ENCODE measurements at regions not wholly inside any gene's neighbourhood (a gene's known extent, or its start where the extent isn't known, plus 50 kb on each side); places are given as distances from the start of the nearest gene placed in this dataset.

- Histone ChIP-seq H3K27ac (replicated peaks) (no peak overlapping the region), H3K4me3 (replicated peaks; ENCODE audit: insufficient read depth, low read length) (no peak overlapping the region), H3K27me3 (ENCODE audit: insufficient read depth, poor library complexity, severe bottlenecking) (peaks cover 2% of the 10 kb centered on the region)
- DNase-seq (ENCODE audit: low read depth in 1 of 2, low spot score in 1 of 2): no peak
- no peak for TF ChIP-seq GABPA (IDR thresholded peaks at IDR 0.05; ENCODE audit: low read depth)
- no peak for TF ChIP-seq SPI1 (IDR thresholded peaks at IDR 0.05; ENCODE audit: borderline replicate concordance, low read depth)
- TF ChIP-seq CTCF (IDR thresholded peaks at IDR 0.05; ENCODE audit: insufficient read depth, low read length): no peak
- TF ChIP-seq POLR2AphosphoS5 (IDR thresholded peaks at IDR 0.05; ENCODE audit: low read depth): no peak
- no peak for TF ChIP-seq REST (IDR thresholded peaks at IDR 0.05; ENCODE audit: insufficient replicate concordance, low read depth)
These were observed 195.4 kb upstream of the RMST start for GRCh38 chr12:97267166-97267565.

DNA sequence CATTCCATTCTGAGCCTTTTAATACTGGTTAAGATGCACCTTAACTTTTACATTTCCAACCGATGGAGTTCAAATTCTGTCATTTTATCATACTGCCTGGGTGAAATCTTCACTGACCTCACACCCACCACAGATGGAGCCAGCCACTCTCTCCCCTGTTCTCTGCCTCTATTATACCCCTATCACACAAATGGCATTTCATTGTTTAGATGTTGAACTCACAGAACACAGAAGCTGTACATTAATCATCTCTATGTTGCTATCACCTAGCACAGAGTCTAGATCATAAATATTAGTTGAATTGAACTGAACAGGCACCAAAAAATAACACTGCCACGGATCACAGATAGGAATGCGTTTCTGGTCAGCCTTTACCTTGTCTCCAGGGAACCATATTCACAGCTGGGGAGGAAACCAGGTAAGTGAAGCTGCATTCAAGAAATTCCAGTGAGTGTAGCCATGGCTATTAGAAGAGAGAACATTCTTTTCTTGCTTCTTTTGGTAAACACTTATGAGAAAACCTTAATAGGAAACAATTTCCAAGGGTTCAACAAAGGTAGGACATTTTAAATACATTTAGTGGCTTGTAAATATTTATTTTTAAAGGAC is 194.9 kb upstream of the RMST start:
- Histone ChIP-seq H3K27ac (replicated peaks) (no peak overlapping the region), H3K4me3 (replicated peaks; ENCODE audit: insufficient read depth, low read length) (no peak overlapping the region), H3K27me3 (ENCODE audit: insufficient read depth, poor library complexity, severe bottlenecking) (peaks cover 2% of the 10 kb centered on the region)
- TF ChIP-seq POLR2AphosphoS5 (IDR thresholded peaks at IDR 0.05; ENCODE audit: low read depth) (no peak), GABPA (IDR thresholded peaks at IDR 0.05; ENCODE audit: low read depth) (no peak), REST (IDR thresholded peaks at IDR 0.05; ENCODE audit: insufficient replicate concordance, low read depth) (no peak), CTCF (IDR thresholded peaks at IDR 0.05; ENCODE audit: insufficient read depth, low read length) (no peak), SPI1 (IDR thresholded peaks at IDR 0.05; ENCODE audit: borderline replicate concordance, low read depth) (no peak)
- DNase-seq (ENCODE audit: low read depth in 1 of 2, low spot score in 1 of 2): no peak

GRCh38 chr12:97272471-97272870 is 190.1 kb upstream of the RMST start:
- Histone ChIP-seq H3K4me3 (replicated peaks; ENCODE audit: insufficient read depth, low read length) (no peak overlapping the region), H3K27me3 (ENCODE audit: insufficient read depth, poor library complexity, severe bottlenecking) (no peaks in the 10 kb centered on the region), H3K27ac (replicated peaks) (no peak overlapping the region)
- TF ChIP-seq REST (IDR thresholded peaks at IDR 0.05; ENCODE audit: insufficient replicate concordance, low read depth) (no peak), POLR2AphosphoS5 (IDR thresholded peaks at IDR 0.05; ENCODE audit: low read depth) (no peak), GABPA (IDR thresholded peaks at IDR 0.05; ENCODE audit: low read depth) (no peak), SPI1 (IDR thresholded peaks at IDR 0.05; ENCODE audit: borderline replicate concordance, low read depth) (no peak), CTCF (IDR thresholded peaks at IDR 0.05; ENCODE audit: insufficient read depth, low read length) (no peak)
- no peak for DNase-seq (ENCODE audit: low read depth in 1 of 2, low spot score in 1 of 2)
